Motor neuron (in vitro differentiated cells): ENCODE measurements at regions not wholly inside any gene's neighbourhood (a gene's known extent, or its start where the extent isn't known, plus 50 kb on each side); places are given as distances from the start of the nearest gene placed in this dataset.

Experiments used
- ATAC-seq, 8 experiments: fragments of 200-7000 bp; cut with Tn5 transposase; replicated peaks in 6 of 8; 2 replicates each; pipeline ENCODE4 v1.8.0; 2021; ENCODE audit warnings: mild to moderate bottlenecking in 8 of 8, moderate library complexity in 8 of 8
- H3K27ac ChIP-seq, 2 donors: fragments of 250-450 bp; sonication (Bioruptor Pico); 2 replicates each; pipeline ENCODE4 v1.9.0; 2021; ENCODE audit warnings: antibody characterized with exemption in 2 of 2, mild to moderate bottlenecking in 2 of 2, moderate library complexity in 1 of 2
- H3K4me1 ChIP-seq, 2 donors: fragments of 250-450 bp; sonication (Bioruptor Pico); replicated peaks in 1 of 2; 2 replicates each; pipeline ENCODE4 v1.6.1; 2021; ENCODE audit warnings: antibody characterized with exemption in 2 of 2, mild to moderate bottlenecking in 2 of 2, moderate library complexity in 1 of 2
- H3K4me3 ChIP-seq, 5 donors: fragments of 250-450 bp; sonication (Bioruptor Pico); 2 replicates each; pipeline ENCODE4 v1.9.0; 2021; ENCODE audit warnings: antibody characterized with exemption in 5 of 5, mild to moderate bottlenecking in 5 of 5, moderate library complexity in 4 of 5
- WGBS, 10 experiments: fragments of 450-650 bp; shearing (Covaris generic); methylation state at CpG; one replicate each; pipeline ENCODE4 v1.0.0; 2022; 5-methylcytosine and 5-hydroxymethylcytosine counted together
- in situ Hi-C, 9 experiments: fragments of 400-800 bp; cut with MboI; loops; one replicate each; pipeline ENCODE4 v1.15.0; 2021; ENCODE audit warnings: low sequenced_read_pairs in 9 of 9, low pct_unique_long_range_greater_than_20kb in 2 of 9; ENCODE audit not compliant: unreplicated experiment in 9 of 9

- Histone ChIP-seq H3K4me3 (no peak overlapping the region), H3K4me1 (peaks cover under 1 to 1% of the 10 kb centered on the region in 2 donors), H3K27ac (no peak overlapping the region)
- 40 to 93% (median 88%) methylated on average over 1 to 2 of the region's 3 CpGs; no CpG with 5 or more reads in 6 of the 10 experiments for WGBS, 10 experiments
- no peak for ATAC-seq
- in situ Hi-C loops = no loop called here
Observed at GRCh38 chr13:21228738-21229137, 52.3 kb downstream of the MRPL57 start.

DNA sequence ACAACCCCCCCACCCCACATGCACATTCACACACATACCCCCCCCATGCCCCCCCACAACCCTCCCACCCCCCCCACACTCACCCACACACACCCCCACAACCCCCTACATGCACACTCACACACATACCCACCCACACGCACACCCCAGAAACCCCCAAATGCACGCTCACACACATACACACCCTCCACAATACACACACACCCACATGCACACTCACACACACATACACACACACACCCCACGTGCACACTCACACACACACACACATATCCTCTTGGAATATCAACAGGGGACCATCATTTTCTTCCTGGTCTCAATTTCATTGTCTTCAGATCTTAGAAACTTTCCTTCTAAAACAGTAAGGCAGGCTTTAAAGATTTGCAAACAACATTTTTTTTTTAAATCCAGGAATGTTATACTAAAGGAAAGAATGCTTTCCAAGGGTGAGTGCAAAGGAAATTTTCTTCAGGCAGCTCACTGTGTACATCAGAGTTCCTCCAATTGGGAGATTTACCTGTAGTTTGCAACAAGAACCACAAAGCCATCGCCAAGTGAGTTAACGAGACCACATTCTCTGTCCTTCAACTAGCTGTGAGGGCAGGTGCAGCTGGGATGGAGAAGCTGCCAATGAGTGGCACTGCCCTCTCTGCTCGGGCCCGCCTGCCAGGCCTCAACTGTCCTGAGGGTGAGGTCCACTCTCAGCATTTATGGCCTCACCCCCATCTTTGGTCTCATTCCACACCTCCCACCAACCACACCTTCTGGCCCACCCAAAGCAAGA lies 53.0 kb downstream of the MRPL57 start:
- WGBS, 10 experiments = 20 to 100% (median 93%) methylated on average over 1 to 4 of the region's 7 CpGs; no CpG with 5 or more reads in 3 of the 10 experiments
- ATAC-seq = no peak
- H3K4me1 ChIP-seq = peaks cover 7 to 8% of the 10 kb centered on the region in 2 donors
- H3K27ac ChIP-seq = no peak overlapping the region
- in situ Hi-C loops = no loop called here
- no peak overlapping the region for H3K4me3 ChIP-seq

DNA sequence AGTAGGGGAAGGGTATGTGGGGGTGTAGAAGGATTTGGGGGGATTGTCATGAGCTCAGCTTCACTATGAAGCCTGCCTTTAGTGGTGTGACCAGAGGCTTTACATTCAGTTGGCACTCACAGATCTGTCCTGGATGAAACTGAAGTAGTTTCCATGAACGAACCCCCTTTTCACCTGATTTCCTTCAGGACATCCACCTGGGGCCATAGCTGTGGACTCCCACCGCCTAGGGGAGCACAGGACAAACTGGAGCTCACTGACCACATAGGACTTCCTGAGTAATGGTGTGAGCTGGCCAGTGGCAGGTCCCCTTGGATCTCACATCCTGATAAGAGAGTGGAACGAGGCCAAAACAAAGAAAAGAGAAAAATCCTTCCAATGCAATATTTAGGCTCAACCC lies 54.1 kb downstream of the MRPL57 start:
- WGBS, 10 experiments = 20 to 100% (median 72%) methylated on average over 1 to 2 of the region's 3 CpGs; no CpG with 5 or more reads in 4 of the 10 experiments
- H3K27ac ChIP-seq = no peak overlapping the region
- no peak for ATAC-seq
- no peak overlapping the region for H3K4me3 ChIP-seq
- in situ Hi-C loops = no loop called here
- H3K4me1 ChIP-seq = peaks cover 12 to 15% of the 10 kb centered on the region in 2 donors

DNA sequence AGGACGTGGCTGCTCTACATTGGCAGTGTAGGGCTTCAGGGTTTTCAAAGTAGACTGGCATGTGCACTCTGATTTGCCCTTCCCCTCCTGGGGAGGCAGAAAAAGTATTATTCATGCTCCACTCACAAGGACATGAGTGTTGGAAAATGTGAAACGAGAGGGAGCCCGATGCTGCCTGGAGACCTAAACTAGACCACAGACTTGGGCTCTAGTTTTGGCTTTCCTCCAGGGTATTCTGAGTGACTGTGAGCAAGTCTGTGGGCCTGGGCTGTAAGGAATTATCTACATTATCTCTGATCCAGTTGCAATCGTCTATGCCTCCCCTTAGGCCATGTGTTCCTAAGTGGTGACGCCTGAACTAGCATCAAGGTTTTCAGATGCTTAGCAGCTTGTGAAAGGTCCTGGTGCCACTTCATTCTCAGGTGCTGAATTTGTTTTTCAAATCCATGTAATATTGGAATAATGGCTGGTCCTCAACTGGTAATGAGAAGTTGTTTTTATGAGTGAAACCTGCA lies 55.0 kb downstream of the MRPL57 start:
- Histone ChIP-seq H3K27ac (no peak overlapping the region), H3K4me3 (no peak overlapping the region), H3K4me1 (peaks cover 12 to 15% of the 10 kb centered on the region in 2 donors)
- in situ Hi-C loops = no loop called here
- WGBS, 10 experiments = 88 to 100% (median 91%) methylated on average over 1 to 5 of the region's 5 CpGs; no CpG with 5 or more reads in 6 of the 10 experiments
- no peak for ATAC-seq

- WGBS, 10 experiments = 24 to 100% (median 88%) methylated on average over 1 to 8 of the region's 8 CpGs; no CpG with 5 or more reads in 3 of the 10 experiments
- in situ Hi-C loops = no loop called here
- peaks cover 12 to 15% of the 10 kb centered on the region in 2 donors for H3K4me1 ChIP-seq
- H3K27ac ChIP-seq = no peak overlapping the region
- peak in 1 of 8 experiments; percentile 49 for ATAC-seq
- no peak overlapping the region for H3K4me3 ChIP-seq
Observed at GRCh38 chr13:21232196-21232595, 55.7 kb downstream of the MRPL57 start.

GRCh38 chr13:21232599-21232998 lies 56.1 kb downstream of the MRPL57 start:
- WGBS, 10 experiments = 0 to 100% (median 76%) methylated on average over 1 to 3 of the region's 3 CpGs; no CpG with 5 or more reads in 4 of the 10 experiments
- ATAC-seq = no peak
- Histone ChIP-seq H3K4me1 (peaks cover 12 to 15% of the 10 kb centered on the region in 2 donors), H3K27ac (no peak overlapping the region), H3K4me3 (no peak overlapping the region)
- in situ Hi-C loops = no loop called here

GRCh38 chr13:21233086-21233485 lies 56.6 kb downstream of the MRPL57 start:
- 50 to 100% (median 81%) methylated on average over 1 to 3 of the region's 3 CpGs; no CpG with 5 or more reads in 1 of the 10 experiments for WGBS, 10 experiments
- ATAC-seq = no peak
- in situ Hi-C loops = no loop called here
- Histone ChIP-seq H3K4me1 (peaks cover 12 to 15% of the 10 kb centered on the region in 2 donors), H3K4me3 (no peak overlapping the region), H3K27ac (no peak overlapping the region)

GRCh38 chr13:21234526-21234925 lies 58.1 kb downstream of the MRPL57 start:
- peaks cover 12 to 15% of the 10 kb centered on the region in 2 donors for H3K4me1 ChIP-seq
- 5 to 70% (median 38%) methylated on average over 1 to 6 of the region's 8 CpGs; no CpG with 5 or more reads in 2 of the 10 experiments for WGBS, 10 experiments
- in situ Hi-C loops = no loop called here
- ATAC-seq = peak; percentile 94 to 100 (median 100)
- H3K27ac ChIP-seq = peak overlapping the region in 1 of 2 donors; percentile 42
- no peak overlapping the region for H3K4me3 ChIP-seq

DNA sequence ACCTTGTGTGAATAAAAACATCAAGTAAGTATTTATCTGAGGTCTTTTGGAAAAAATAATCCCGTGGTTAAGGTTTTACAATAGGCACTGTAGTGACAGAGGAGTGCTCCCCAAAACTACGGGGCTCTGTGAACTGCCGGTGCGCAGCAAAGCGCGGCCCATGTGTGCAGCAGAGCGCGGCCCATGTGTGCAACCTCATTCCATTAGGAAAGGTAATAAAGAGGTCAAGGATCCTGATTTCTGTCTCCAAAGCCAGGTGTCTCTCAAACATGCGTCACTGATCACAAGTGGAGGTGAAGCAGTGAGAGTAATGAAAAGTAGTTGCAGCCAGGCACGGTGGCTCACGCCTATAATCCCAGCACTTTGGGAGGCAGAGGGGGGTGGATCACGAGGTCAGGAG lies 58.7 kb downstream of the MRPL57 start:
- no peak for ATAC-seq
- no peak overlapping the region for H3K4me3 ChIP-seq
- WGBS, 10 experiments = 63 to 100% (median 90%) methylated on average over 5 to 9 of the region's 12 CpGs; no CpG with 5 or more reads in 4 of the 10 experiments
- H3K4me1 ChIP-seq = peaks cover 12 to 15% of the 10 kb centered on the region in 2 donors
- in situ Hi-C loops = no loop called here
- no peak overlapping the region for H3K27ac ChIP-seq

DNA sequence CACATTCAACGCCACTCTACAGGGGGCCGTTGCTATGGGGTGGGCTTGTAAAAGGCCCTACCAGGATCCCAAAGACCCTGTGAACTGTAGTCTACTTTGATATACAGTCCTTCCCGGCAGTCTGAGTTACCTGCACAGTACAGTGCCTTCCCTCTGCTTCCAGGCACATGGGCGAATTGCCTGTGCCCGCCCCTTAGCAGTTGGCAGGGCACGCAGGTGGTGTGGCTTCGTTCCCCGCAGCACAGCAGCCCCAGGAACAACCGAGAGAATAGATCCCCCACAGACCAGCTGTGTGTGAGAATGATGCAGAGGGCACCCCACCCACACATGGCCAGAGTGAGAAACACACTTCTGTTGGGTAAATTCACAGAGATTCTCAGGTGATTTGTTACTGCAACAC lies 60.6 kb downstream of the MRPL57 start:
- ATAC-seq = no peak
- 46 to 93% (median 80%) methylated on average over 1 to 3 of the region's 9 CpGs; no CpG with 5 or more reads in 5 of the 10 experiments for WGBS, 10 experiments
- Histone ChIP-seq H3K4me1 (peaks cover 12 to 15% of the 10 kb centered on the region in 2 donors), H3K27ac (no peak overlapping the region), H3K4me3 (no peak overlapping the region)
- in situ Hi-C loops = no loop called here

DNA sequence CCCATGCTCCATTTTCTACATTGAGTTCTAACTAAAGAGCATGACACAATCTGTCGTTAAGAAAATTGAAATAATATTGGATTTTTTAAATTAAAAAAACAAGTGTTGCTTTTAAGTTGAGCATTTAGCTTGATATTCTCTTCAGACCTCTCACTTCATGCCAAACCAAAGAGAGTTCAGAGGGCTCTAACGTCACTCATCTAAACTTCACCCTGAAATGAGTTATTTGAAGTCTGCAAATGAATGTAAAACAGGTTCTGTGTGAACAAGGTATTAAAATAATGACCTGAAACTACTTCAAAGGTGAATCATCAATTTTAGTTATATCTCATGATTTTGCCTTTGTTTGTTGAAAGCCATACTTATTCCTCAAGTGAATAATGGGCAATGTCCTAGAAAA lies 61.8 kb downstream of the MRPL57 start:
- Histone ChIP-seq H3K4me1 (peaks cover 16 to 17% of the 10 kb centered on the region in 2 donors), H3K27ac (no peak overlapping the region), H3K4me3 (no peak overlapping the region)
- WGBS, 10 experiments = 0 to 91% (median 46%) methylated on average over 1 to 2 of the region's 2 CpGs; no CpG with 5 or more reads in 1 of the 10 experiments
- in situ Hi-C loops = no loop called here
- ATAC-seq = no peak

GRCh38 chr13:21240586-21240985 lies 64.1 kb downstream of the MRPL57 start:
- peak in 5 of 8 experiments; percentile 35 to 90 (median 53) for ATAC-seq
- 0 to 91% (median 40%) methylated on average over 1 to 8 of the region's 8 CpGs; no CpG with 5 or more reads in 1 of the 10 experiments for WGBS, 10 experiments
- in situ Hi-C loops = no loop called here
- Histone ChIP-seq H3K27ac (no peak overlapping the region), H3K4me3 (no peak overlapping the region), H3K4me1 (peaks cover 6 to 7% of the 10 kb centered on the region in 2 donors)

GRCh38 chr13:21242236-21242635 lies 65.8 kb downstream of the MRPL57 start:
- 73 to 100% (median 86%) methylated on average over 1 to 9 of the region's 9 CpGs; no CpG with 5 or more reads in 3 of the 10 experiments for WGBS, 10 experiments
- H3K4me1 ChIP-seq = peaks cover 6 to 7% of the 10 kb centered on the region in 2 donors
- peak in 3 of 8 experiments; percentile 37 to 83 (median 48) for ATAC-seq
- no peak overlapping the region for H3K27ac ChIP-seq
- in situ Hi-C loops = no loop called here
- no peak overlapping the region for H3K4me3 ChIP-seq
